ENCODE measurements at regions not wholly inside any gene's neighbourhood (a gene's known extent, or its start where the extent isn't known, plus 50 kb on each side); places are given as distances from the start of the nearest gene placed in this dataset.

DNA sequence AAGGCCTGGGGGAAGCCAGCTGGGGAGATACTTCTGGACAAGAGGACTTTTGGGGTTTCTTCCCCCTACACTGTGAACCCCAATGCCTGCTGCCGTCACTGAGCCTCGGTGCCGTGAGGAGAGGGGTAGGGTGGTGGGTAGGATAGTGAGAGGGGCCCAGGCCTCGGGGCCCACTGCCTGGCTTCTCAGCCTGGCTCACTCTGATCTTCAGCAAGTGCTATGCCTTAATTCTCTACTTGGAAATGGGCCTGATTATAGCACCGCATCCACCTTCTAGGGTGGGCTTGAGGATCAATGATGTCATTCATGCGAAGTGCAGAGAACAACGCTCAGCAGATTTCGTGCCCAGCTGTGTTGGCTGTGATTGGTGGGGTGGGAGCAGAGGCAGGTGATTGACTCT lies 76.7 kb upstream of the NECTIN1 start:
- TF ChIP-seq POLR2A (IDR thresholded peaks at IDR 0.05): no peak
- no peak for TF ChIP-seq EP300 (IDR thresholded peaks at IDR 0.05)
- TF ChIP-seq POLR2AphosphoS5 (IDR thresholded peaks at IDR 0.05): no peak
- TF ChIP-seq, protein P1, sequence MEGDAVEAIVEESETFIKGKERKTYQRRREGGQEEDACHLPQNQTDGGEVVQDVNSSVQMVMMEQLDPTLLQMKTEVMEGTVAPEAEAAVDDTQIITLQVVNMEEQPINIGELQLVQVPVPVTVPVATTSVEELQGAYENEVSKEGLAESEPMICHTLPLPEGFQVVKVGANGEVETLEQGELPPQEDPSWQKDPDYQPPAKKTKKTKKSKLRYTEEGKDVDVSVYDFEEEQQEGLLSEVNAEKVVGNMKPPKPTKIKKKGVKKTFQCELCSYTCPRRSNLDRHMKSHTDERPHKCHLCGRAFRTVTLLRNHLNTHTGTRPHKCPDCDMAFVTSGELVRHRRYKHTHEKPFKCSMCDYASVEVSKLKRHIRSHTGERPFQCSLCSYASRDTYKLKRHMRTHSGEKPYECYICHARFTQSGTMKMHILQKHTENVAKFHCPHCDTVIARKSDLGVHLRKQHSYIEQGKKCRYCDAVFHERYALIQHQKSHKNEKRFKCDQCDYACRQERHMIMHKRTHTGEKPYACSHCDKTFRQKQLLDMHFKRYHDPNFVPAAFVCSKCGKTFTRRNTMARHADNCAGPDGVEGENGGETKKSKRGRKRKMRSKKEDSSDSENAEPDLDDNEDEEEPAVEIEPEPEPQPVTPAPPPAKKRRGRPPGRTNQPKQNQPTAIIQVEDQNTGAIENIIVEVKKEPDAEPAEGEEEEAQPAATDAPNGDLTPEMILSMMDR (IDR thresholded peaks at IDR 0.05): no peak
- H3K27ac ChIP-seq: no peak overlapping the region
- no peak for DNase-seq (ENCODE audit: low spot score in 2 of 2)
- H3K4me1 ChIP-seq: peaks cover 2% of the 10 kb centered on the region
- H3K4me3 ChIP-seq: no peak overlapping the region
- no peaks in the 10 kb centered on the region for H3K27me3 ChIP-seq
- no peaks in the 10 kb centered on the region for H3K36me3 ChIP-seq
- 92% methylated on average over 8 of the region's 8 CpGs for WGBS
- no peaks in the 10 kb centered on the region for H3K9me3 ChIP-seq

DNA sequence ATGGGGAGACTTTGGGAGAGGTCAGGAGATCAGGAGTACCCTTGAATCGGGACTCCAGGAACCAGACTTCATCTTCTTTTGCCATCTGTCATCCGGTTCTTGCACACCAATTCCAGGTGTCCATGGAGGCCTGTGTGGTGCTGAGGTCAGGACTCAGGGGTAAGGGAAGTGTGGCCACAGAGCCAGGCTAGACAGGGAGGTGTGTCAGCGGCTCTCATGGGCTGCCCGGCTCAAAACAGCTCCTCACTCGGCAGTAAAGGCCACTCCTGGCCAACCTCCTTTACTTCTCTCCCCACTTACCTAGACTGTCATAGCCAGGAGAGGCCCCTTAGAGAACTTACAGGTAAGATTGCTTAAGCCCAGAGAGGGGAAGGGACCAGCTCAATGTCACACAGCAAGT lies 75.7 kb upstream of the NECTIN1 start:
- no peak overlapping the region for H3K4me3 ChIP-seq
- no peak for TF ChIP-seq EP300 (IDR thresholded peaks at IDR 0.05)
- TF ChIP-seq, protein P1 (IDR thresholded peaks at IDR 0.05): no peak
- TF ChIP-seq POLR2AphosphoS5 (IDR thresholded peaks at IDR 0.05): no peak
- no peak for TF ChIP-seq POLR2A (IDR thresholded peaks at IDR 0.05)
- H3K4me1 ChIP-seq: peaks cover 2% of the 10 kb centered on the region
- DNase-seq (ENCODE audit: low spot score in 2 of 2): no peak
- 95% methylated on average over 5 of the region's 5 CpGs for WGBS
- H3K36me3 ChIP-seq: no peaks in the 10 kb centered on the region
- no peaks in the 10 kb centered on the region for H3K27me3 ChIP-seq
- no peak overlapping the region for H3K27ac ChIP-seq
- no peaks in the 10 kb centered on the region for H3K9me3 ChIP-seq

GRCh38 chr11:119803726-119804294 lies 74.8 kb upstream of the NECTIN1 start:
- H3K9me3 ChIP-seq: no peaks in the 10 kb centered on the region
- peaks cover 2% of the 10 kb centered on the region for H3K4me1 ChIP-seq
- H3K27me3 ChIP-seq: peaks cover 5% of the 10 kb centered on the region
- no peak overlapping the region for H3K4me3 ChIP-seq
- no peak overlapping the region for H3K27ac ChIP-seq
- DNase-seq (ENCODE audit: low spot score in 2 of 2): no peak
- no peak for TF ChIP-seq EP300 (IDR thresholded peaks at IDR 0.05)
- TF ChIP-seq POLR2AphosphoS5 (IDR thresholded peaks at IDR 0.05): no peak
- TF ChIP-seq POLR2A (IDR thresholded peaks at IDR 0.05): no peak
- TF ChIP-seq, protein P1 (IDR thresholded peaks at IDR 0.05): no peak
- H3K36me3 ChIP-seq: no peaks in the 10 kb centered on the region
- WGBS: 81% methylated on average over 5 of the region's 6 CpGs

DNA sequence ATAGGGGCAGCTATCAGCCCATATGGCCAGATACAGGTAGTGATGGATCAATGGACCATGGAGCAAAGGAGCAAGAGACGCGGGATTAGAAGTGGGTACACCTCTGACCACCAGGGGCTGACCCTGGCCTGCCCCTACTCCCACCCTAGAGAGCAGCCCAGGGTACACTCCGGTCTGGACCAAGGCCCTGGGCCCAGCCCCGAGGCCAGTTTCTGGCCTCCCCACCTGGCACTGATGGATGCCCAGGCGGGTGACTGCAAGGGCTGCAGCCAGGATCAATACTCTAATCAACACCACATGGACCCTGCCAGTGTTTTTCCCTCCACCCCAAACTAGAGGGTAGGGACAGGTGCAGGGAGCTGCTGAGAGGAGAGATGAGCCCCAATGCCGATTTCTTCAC lies 74.1 kb upstream of the NECTIN1 start:
- H3K27me3 ChIP-seq: peaks cover 5% of the 10 kb centered on the region
- peaks cover 2% of the 10 kb centered on the region for H3K4me1 ChIP-seq
- WGBS: 86% methylated on average over 6 of the region's 6 CpGs
- TF ChIP-seq EP300 (IDR thresholded peaks at IDR 0.05): no peak
- no peak for TF ChIP-seq POLR2A (IDR thresholded peaks at IDR 0.05)
- no peak overlapping the region for H3K27ac ChIP-seq
- no peaks in the 10 kb centered on the region for H3K9me3 ChIP-seq
- H3K36me3 ChIP-seq: no peaks in the 10 kb centered on the region
- DNase-seq (ENCODE audit: low spot score in 2 of 2): no peak
- H3K4me3 ChIP-seq: no peak overlapping the region

DNA sequence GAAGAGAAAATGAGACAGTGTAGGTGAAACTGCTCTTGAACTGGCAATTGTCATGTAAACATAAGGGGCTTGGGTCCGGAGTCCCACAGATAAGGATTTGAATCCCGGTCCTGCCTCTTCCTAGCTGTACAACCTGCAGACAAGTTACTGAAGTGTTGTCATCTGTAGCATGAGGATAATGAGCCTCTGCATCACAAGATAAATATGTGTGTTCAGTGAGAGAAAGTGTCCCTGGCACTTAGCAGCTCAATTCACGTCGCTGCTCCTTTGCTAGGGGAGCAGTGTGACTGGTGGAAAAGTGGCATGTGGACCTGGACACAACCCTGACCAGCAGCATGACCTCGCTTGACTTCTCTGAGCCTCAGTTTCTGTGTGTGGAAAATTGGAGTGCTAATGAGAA lies 73.7 kb upstream of the NECTIN1 start:
- WGBS: 89% methylated on average over 5 of the region's 5 CpGs
- Histone ChIP-seq H3K27ac (no peak overlapping the region), H3K36me3 (no peaks in the 10 kb centered on the region), H3K4me3 (no peak overlapping the region), H3K9me3 (no peaks in the 10 kb centered on the region), H3K27me3 (peaks cover 5% of the 10 kb centered on the region), H3K4me1 (peaks cover 2% of the 10 kb centered on the region)
- TF ChIP-seq POLR2A (IDR thresholded peaks at IDR 0.05) (no peak), EP300 (IDR thresholded peaks at IDR 0.05) (no peak), POLR2AphosphoS5 (IDR thresholded peaks at IDR 0.05) (no peak)
- TF ChIP-seq, protein P1 (IDR thresholded peaks at IDR 0.05): no peak
- DNase-seq (ENCODE audit: low spot score in 2 of 2): no peak

- Histone ChIP-seq H3K36me3 (no peaks in the 10 kb centered on the region), H3K27ac (no peak overlapping the region), H3K9me3 (no peaks in the 10 kb centered on the region), H3K4me1 (peaks cover under 1% of the 10 kb centered on the region), H3K4me3 (no peak overlapping the region), H3K27me3 (peaks cover 5% of the 10 kb centered on the region)
- WGBS: 82% methylated on average over 1 of the region's 5 CpGs
- DNase-seq (ENCODE audit: low spot score in 2 of 2): no peak
- TF ChIP-seq POLR2AphosphoS5 (IDR thresholded peaks at IDR 0.05): no peak
- TF ChIP-seq, protein P1 (IDR thresholded peaks at IDR 0.05): no peak
- no peak for TF ChIP-seq POLR2A (IDR thresholded peaks at IDR 0.05)
- no peak for TF ChIP-seq EP300 (IDR thresholded peaks at IDR 0.05)
Measured at GRCh38 chr11:119800619-119801018, 71.6 kb upstream of the NECTIN1 start.
